MM.1S (cell line): ENCODE measurements at regions not wholly inside any gene's neighbourhood (a gene's known extent, or its start where the extent isn't known, plus 50 kb on each side); places are given as distances from the start of the nearest gene placed in this dataset.

Experiments used
- EZH2 ChIP-seq: fragments of 300-600 bp; sonication (generic); optimal IDR thresholded peaks from 2 replicates; pipeline ENCODE3; 2017; ENCODE audit warnings: low read depth, mild to moderate bottlenecking, antibody characterized with exemption, low read length, mixed read lengths
- TF ChIP-seq, protein P1 (sequence below): fragments of 300-600 bp; sonication (generic); IDR thresholded peaks from 2 replicates; pipeline ENCODE4 v1.5.1; 2016; ENCODE audit warnings: antibody characterized with exemption, low read length, mixed read lengths

DNA sequence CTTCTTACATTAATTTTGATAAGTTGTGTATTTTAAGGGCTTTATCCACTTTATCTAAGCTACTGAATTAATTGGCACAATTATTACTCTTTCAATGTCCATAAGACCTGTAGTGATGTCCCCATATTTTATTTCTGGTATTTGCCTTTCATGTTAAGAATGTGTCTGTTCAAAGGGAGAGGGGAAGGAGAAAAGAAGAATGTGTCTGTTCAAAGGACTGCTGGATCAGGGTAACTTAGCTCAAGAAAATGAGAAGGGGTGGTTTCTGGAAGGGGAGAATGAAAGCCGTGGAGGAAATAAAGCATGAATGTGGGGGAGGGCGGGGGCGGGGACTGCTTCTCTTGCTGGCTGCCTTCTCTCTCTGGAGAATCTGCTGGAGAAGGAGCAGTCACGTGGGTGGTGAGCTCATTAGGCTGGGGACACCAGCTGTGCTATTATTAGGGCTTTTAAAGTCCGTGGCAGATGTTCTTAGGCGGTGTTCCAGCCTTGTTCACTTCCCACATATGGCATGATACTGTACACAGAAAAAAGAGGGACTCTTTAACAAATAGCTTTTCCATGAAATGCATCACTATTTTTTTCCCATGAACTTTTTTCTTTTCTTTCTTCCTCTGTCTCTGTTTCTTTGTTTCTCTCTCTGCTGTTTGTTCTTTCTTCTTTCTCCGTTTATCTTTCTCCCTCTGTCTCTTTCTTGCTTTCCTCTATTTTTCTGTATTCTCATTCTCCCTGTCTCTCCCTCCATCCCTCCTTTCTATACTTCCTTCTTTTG, 63.7 kb upstream of the ULK4 start:
- TF ChIP-seq, protein P1, sequence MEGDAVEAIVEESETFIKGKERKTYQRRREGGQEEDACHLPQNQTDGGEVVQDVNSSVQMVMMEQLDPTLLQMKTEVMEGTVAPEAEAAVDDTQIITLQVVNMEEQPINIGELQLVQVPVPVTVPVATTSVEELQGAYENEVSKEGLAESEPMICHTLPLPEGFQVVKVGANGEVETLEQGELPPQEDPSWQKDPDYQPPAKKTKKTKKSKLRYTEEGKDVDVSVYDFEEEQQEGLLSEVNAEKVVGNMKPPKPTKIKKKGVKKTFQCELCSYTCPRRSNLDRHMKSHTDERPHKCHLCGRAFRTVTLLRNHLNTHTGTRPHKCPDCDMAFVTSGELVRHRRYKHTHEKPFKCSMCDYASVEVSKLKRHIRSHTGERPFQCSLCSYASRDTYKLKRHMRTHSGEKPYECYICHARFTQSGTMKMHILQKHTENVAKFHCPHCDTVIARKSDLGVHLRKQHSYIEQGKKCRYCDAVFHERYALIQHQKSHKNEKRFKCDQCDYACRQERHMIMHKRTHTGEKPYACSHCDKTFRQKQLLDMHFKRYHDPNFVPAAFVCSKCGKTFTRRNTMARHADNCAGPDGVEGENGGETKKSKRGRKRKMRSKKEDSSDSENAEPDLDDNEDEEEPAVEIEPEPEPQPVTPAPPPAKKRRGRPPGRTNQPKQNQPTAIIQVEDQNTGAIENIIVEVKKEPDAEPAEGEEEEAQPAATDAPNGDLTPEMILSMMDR = no peak
- TF ChIP-seq EZH2 = no peak
